Stomach (tissue), 4 donors: ENCODE measurements at regions not wholly inside any gene's neighbourhood (a gene's known extent, or its start where the extent isn't known, plus 50 kb on each side); places are given as distances from the start of the nearest gene placed in this dataset.

Experiments used
- POLR2A ChIP-seq, 4 donors: fragments of 450-650 bp; IDR thresholded peaks; one replicate each; pipeline ENCODE4 v1.6.1; 2016; ENCODE audit warnings: antibody characterized with exemption in 4 of 4, control low read depth in 2 of 4, mild to moderate bottlenecking in 1 of 4, moderate library complexity in 1 of 4
- TF ChIP-seq, protein P1 (sequence below), 7 experiments: fragments of 450-650 bp in 4 of 7; fragments of 200-600 bp in 3 of 7; sonication (generic) in 3 of 7; IDR thresholded peaks; one replicate each; pipeline ENCODE4 v1.5.1; 2016 to 2019; ENCODE audit warnings: antibody characterized with exemption in 7 of 7, control low read depth in 2 of 7, mild to moderate bottlenecking in 1 of 7

DNA sequence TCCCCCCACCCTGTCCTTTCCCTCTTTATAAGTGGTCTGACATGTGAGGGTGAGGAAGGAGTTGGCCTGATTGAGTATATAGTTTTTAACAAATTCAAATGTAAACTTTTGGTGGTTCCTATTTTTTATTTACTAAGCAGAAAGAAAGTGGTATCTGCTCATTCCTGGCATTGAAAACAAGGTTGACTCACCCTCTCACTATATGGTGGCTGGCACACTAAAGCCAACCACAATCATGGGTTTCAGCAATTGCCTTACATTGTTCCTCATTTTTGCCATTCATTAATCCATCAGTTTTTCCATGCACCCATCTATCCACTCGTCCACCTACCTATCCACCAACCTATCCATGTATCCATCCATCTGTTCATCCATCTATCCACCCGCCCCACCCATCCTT, 75.4 kb upstream of the IGFBP5 start:
- TF ChIP-seq, protein P1, sequence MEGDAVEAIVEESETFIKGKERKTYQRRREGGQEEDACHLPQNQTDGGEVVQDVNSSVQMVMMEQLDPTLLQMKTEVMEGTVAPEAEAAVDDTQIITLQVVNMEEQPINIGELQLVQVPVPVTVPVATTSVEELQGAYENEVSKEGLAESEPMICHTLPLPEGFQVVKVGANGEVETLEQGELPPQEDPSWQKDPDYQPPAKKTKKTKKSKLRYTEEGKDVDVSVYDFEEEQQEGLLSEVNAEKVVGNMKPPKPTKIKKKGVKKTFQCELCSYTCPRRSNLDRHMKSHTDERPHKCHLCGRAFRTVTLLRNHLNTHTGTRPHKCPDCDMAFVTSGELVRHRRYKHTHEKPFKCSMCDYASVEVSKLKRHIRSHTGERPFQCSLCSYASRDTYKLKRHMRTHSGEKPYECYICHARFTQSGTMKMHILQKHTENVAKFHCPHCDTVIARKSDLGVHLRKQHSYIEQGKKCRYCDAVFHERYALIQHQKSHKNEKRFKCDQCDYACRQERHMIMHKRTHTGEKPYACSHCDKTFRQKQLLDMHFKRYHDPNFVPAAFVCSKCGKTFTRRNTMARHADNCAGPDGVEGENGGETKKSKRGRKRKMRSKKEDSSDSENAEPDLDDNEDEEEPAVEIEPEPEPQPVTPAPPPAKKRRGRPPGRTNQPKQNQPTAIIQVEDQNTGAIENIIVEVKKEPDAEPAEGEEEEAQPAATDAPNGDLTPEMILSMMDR (IDR thresholded peaks at IDR 0.05): no peak
- no peak for TF ChIP-seq POLR2A (IDR thresholded peaks at IDR 0.05)
